Raji (cell line): ENCODE measurements at regions not wholly inside any gene's neighbourhood (a gene's known extent, or its start where the extent isn't known, plus 50 kb on each side); places are given as distances from the start of the nearest gene placed in this dataset.

Experiments used
- POLR2A ChIP-seq: IDR thresholded peaks from 2 replicates; pipeline ENCODE4 v1.6.1; 2011; ENCODE audit warnings: low read depth, low read length, control low read depth; ENCODE audit not compliant: insufficient read depth

DNA sequence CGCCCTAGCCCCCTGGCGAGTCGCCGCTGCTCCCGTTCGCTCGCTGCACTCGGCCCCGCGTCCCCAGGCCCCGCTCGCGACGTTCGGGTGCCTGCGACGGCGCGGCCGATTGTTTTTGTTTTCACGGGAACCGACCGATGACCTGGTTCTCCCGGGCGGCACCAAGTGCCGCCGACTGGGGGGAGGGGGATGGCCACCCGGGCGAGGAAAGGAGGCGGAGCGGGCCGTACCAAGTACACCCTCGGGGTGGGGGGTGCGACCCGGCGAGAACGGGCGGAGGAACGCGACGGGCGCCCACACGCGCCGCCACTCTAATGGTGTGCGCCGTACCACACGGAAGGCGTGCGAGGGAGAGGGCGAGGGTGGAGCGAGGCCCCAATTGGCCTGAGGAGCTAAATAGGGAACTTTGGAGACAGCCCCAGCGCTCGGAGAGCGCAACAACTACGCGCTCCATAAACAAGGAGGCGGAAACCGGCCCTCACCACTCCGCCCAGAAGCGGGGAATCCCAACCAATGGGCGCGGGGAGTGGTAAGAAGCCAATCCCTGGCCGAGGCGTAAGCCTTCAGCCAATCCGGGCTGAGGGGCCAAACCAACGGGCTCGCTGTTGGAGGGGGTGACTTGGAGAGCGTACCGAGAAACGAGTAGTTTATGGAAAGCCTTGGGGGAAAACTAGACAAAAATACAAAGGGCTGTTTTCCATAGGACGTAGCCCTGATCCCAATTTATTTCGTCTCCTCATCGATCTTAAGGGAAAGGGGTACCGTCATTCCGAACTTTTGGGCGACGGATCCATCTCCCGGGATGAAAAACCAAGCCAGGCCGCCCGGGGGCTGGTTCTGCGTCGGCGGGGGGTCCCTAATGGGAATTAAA lies 54.8 kb upstream of the PLGLB1 start:
- peak; percentile 60 for TF ChIP-seq POLR2A

DNA sequence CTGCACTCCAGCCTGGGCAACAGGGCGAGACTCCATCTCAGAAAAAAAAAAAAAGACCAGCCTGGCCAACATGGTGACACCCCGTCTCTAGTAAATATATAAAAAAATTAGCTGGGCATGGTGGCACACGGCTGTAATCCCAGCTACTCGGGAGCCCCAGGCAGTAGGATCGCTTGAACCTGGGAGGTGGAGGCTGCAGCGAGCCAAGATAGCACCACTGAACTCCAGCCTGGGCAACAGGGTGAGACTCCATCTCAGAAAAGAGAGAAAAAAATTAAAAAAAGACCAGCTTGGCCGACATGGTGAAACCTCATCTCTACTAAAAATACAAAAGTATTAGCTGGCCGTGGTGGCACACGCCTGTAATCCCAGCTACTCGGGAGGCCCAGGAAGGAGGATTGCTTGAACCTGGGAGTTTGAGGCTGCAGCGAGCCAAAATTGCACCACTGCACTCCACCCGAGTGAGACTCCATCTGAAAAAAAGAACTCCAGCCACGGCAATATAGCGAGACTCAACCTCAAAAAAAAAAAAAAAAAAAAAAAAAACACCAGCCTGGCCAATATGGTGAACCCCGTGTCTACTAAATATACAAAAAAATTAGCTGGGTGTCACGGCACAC lies 346.1 kb upstream of the PLGLB2 start:
- TF ChIP-seq POLR2A, result no peak

DNA sequence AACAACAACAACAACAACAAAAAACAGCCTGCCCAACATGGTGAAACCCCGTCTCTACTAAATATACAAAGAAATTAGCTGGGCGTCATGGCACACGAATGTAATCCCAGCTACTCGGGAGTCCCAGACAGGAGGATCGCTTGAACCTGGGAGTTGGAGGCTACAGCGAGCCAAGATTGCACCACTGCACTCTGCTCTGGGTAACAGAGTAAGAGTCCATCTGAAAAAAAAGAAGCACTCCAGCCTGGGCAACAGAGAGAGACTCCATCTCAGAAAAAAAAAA lies 344.1 kb upstream of the PLGLB2 start:
- no peak for TF ChIP-seq POLR2A

DNA sequence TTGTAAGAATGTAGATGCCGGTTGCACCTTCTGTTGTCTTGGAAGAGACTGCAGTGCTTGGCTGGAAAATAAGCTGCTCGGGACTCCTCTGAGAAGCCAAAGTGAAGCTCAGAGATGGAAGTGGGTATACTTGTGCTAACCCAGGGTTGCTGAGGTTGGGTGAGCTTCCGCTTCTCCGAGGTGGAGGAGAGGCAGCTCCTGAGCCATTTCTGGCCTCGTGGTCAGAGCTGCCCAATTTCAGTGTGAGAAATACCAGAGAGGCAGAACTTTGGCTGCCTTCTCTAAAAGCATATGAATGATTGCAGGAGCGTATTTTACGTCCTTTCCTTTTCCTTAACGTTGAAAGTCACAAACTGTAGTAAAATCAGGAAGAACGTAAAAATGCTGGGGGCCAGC lies 292.0 kb upstream of the PLGLB2 start:
- 0 out of 2 replicates have a peak, but pooled peaks have one; percentile 10 for TF ChIP-seq POLR2A

DNA sequence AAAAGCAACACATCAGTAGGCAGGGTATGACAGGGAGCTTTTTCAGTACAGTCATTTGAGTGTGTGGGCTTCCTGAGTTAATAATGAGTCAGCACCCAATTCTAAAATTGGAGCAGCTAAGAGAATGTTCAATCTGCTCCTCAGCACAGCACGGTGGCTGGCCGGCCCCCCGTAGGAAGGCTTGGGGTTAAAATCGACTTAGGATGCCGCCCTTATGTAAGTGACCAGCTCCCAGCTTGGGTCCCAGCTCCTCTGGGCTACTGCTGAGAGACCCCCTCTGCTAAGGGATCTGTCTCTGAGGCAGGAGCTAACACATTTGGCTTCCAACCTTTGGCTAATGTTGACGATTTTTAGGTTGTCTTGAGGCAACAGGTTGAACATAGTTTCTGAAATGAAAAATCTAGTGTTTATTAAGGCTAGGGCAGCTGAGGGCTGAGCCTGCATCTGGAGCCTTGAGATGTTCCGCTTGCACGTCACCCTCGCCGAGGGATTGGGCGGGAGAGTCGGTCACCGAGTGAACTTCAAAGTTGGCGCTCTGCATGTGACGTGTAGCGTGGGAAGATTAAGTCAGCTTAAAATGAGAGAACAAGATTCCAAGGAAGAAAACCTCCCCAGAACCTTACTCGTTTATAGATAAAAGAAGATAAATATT lies 291.3 kb upstream of the PLGLB2 start:
- 0 out of 2 replicates have a peak, but pooled peaks have one; percentile 6 for TF ChIP-seq POLR2A

DNA sequence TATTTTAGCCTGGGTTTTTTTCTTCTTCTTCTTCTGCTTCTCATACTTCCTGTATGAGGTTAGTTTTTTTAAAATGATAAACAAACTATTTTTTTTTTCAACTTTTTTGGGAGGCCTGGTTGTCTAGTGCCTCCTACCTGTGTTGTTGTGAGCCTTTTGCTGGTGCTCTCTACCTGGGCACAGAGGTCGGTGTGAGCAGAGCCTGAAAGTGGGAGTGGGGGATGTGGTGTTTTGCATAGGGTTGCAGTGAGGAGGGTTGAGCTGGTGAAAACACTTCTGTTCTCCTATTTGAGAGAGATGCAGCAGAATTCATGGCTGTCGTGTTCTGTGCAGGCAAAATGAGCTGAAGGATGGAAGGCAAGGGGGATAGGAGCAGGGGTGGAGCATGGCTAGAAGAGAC lies 232.7 kb upstream of the PLGLB2 start:
- TF ChIP-seq POLR2A, result peak; percentile 51

DNA sequence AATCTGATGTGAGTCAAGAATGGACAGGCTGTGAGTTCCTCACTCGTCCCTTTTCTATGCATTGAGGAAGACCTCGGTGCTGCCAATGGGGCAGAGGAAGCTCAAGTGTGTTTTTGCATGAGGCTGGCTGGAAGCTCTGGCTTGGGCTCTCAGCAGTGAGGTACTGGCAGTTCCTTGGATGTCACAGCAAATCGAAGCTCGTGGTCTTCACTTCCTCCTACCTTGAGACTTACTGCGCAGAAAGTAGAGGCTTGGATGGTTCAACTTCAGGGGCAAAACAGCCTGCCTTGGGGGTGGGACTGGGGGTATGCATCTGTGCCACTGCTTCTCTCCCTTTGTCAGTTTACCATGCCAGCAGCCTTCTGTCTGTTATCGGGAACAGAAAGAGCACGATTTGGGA lies 229.8 kb upstream of the PLGLB2 start:
- peak; percentile 39; the same call in 1 of the 2 replicates for TF ChIP-seq POLR2A
